ENCODE measurements at regions not wholly inside any gene's neighbourhood (a gene's known extent, or its start where the extent isn't known, plus 50 kb on each side); places are given as distances from the start of the nearest gene placed in this dataset.

- TF ChIP-seq, protein P1, sequence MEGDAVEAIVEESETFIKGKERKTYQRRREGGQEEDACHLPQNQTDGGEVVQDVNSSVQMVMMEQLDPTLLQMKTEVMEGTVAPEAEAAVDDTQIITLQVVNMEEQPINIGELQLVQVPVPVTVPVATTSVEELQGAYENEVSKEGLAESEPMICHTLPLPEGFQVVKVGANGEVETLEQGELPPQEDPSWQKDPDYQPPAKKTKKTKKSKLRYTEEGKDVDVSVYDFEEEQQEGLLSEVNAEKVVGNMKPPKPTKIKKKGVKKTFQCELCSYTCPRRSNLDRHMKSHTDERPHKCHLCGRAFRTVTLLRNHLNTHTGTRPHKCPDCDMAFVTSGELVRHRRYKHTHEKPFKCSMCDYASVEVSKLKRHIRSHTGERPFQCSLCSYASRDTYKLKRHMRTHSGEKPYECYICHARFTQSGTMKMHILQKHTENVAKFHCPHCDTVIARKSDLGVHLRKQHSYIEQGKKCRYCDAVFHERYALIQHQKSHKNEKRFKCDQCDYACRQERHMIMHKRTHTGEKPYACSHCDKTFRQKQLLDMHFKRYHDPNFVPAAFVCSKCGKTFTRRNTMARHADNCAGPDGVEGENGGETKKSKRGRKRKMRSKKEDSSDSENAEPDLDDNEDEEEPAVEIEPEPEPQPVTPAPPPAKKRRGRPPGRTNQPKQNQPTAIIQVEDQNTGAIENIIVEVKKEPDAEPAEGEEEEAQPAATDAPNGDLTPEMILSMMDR (IDR thresholded peaks at IDR 0.05) = no peak
- TF ChIP-seq POLR2A (IDR thresholded peaks at IDR 0.05) (no peak), EP300 (IDR thresholded peaks at IDR 0.05) (no peak), POLR2AphosphoS5 (IDR thresholded peaks at IDR 0.05) (no peak)
Observed at GRCh38 chr15:30791239-30792175, 112.2 kb upstream of the FAN1 start.
